H1 (cell line): ENCODE measurements at regions not wholly inside any gene's neighbourhood (a gene's known extent, or its start where the extent isn't known, plus 50 kb on each side); places are given as distances from the start of the nearest gene placed in this dataset.

Experiments
- CTCF ChIA-PET: fragments of 300-600 bp; sonication (Branson Sonifier 250); formaldehyde crosslinking; loops from one replicate; lab custom pipeline; 2021; ENCODE audit not compliant: partially characterized antibody; lab: Charles Lee
- POLR2A ChIA-PET: fragments of 300-600 bp; sonication (Branson Sonifier 250); formaldehyde crosslinking; loops from one replicate; lab custom pipeline; 2021; ENCODE audit warnings: inconsistent platforms; ENCODE audit not compliant: partially characterized antibody; lab: Charles Lee
- DNase-seq, 2 experiments: peaks; one replicate each; pipeline versions ENCODE4 v3.0.0 to v3.0.0-alpha.2; 2010 to 2022; ENCODE audit warnings: low spot score in 2 of 2, low read depth in 1 of 2, mixed read lengths in 1 of 2
- FAIRE-seq: peaks from 2 replicates; lab custom pipeline; 2011; peaks lifted over from hg19 to GRCh38; lab: Jason Lieb, UNC
- H2AFZ ChIP-seq: 2 replicates; pipeline ENCODE4 v1.8.1; 2012; ENCODE audit warnings: low read length, inconsistent platforms
- H2AK5ac ChIP-seq: 2 replicates; pipeline ENCODE4 v1.6.1; 2013; ENCODE audit warnings: low read depth, low read length
- H2BK120ac ChIP-seq: replicated peaks from 2 replicates; pipeline ENCODE3; 2013; ENCODE audit warnings: low read depth, low read length, inconsistent platforms
- H2BK12ac ChIP-seq: 2 replicates; pipeline ENCODE4 v1.6.1; 2013; ENCODE audit warnings: low read depth, low read length
- H2BK15ac ChIP-seq: 2 replicates; pipeline ENCODE4 v1.6.1; 2013; ENCODE audit warnings: low read length
- H2BK20ac ChIP-seq: 2 replicates; pipeline ENCODE4 v1.6.1; 2013; ENCODE audit warnings: low read length
- H2BK5ac ChIP-seq: 2 replicates; pipeline ENCODE4 v1.6.1; 2013; ENCODE audit warnings: low read depth, low read length
- H3K14ac ChIP-seq: 2 replicates; pipeline ENCODE4 v1.6.1; 2013; ENCODE audit warnings: inconsistent platforms; ENCODE audit not compliant: insufficient read length
- H3K18ac ChIP-seq: 2 replicates; pipeline ENCODE4 v1.6.1; 2013; ENCODE audit warnings: low read length; ENCODE audit errors: extremely low read depth
- H3K23ac ChIP-seq: 2 replicates; pipeline ENCODE4 v1.6.1; 2013; ENCODE audit warnings: inconsistent platforms; ENCODE audit not compliant: insufficient read length
- H3K23me2 ChIP-seq: 2 replicates; pipeline ENCODE4 v1.6.1; 2013; ENCODE audit warnings: low read depth, low read length
- H3K27ac ChIP-seq: 2 replicates; pipeline ENCODE4 v1.6.1; 2011; ENCODE audit warnings: low read depth, low read length, inconsistent platforms
- H3K27me3 ChIP-seq, 4 experiments: replicated peaks in 1 of 4; 1 replicate in 1 of 4; 2 replicates in 3 of 4; pipeline versions ENCODE4 v1.6.1 to v1.8.1; 2011 to 2013; ENCODE audit warnings: low read length in 3 of 4, mild to moderate bottlenecking in 3 of 4, inconsistent platforms in 2 of 4, mixed read lengths in 2 of 4, moderate library complexity in 1 of 4; ENCODE audit not compliant: control insufficient read depth in 3 of 4, insufficient read depth in 3 of 4; ENCODE audit errors: extremely low read depth in 1 of 4
- H3K36me3 ChIP-seq, 4 experiments: 2 replicates each; pipeline versions ENCODE4 v1.6.1 to v1.8.1; 2011 to 2013; ENCODE audit warnings: mild to moderate bottlenecking in 4 of 4, low read length in 3 of 4, moderate library complexity in 2 of 4, control low read depth in 1 of 4, inconsistent platforms in 1 of 4; ENCODE audit not compliant: insufficient read depth in 4 of 4, control insufficient read depth in 2 of 4
- H3K4ac ChIP-seq: replicated peaks from 2 replicates; pipeline ENCODE3; 2013; ENCODE audit warnings: low read length, low read depth, mixed read lengths, inconsistent platforms; ENCODE audit not compliant: insufficient read length
- H3K4me1 ChIP-seq, 4 experiments: replicated peaks in 1 of 4; 1 replicate in 1 of 4; 2 replicates in 3 of 4; pipeline versions ENCODE4 v1.6.1 to v1.8.1; 2011 to 2013; ENCODE audit warnings: low read length in 3 of 4, inconsistent platforms in 2 of 4, mixed read lengths in 1 of 4; ENCODE audit not compliant: insufficient read depth in 4 of 4, control insufficient read depth in 3 of 4
- H3K4me2 ChIP-seq, 2 experiments: 2 replicates each; pipeline versions ENCODE4 v1.6.1 to v1.8.1; 2011 to 2013; ENCODE audit warnings: low read depth in 2 of 2, low read length in 2 of 2, control low read depth in 1 of 2, inconsistent platforms in 1 of 2, mild to moderate bottlenecking in 1 of 2; ENCODE audit not compliant: insufficient read depth in 1 of 2
- H3K4me3 ChIP-seq, 4 experiments: fragments of 200-600, 300-600 bp in 1 of 4; sonication (generic), shearing (Covaris generic), sonication (Bioruptor Twin) in 1 of 4; 2 replicates each; pipeline versions ENCODE4 v1.5.1 to v1.8.1; 2011 to 2016; ENCODE audit warnings: low read length in 4 of 4, low read depth in 3 of 4, control low read depth in 2 of 4, inconsistent platforms in 2 of 4, mild to moderate bottlenecking in 2 of 4, mixed read lengths in 1 of 4, moderate library complexity in 1 of 4; ENCODE audit not compliant: insufficient read depth in 2 of 4; ENCODE audit errors: extremely low read depth in 1 of 4
- H3K56ac ChIP-seq: replicated peaks from 2 replicates; pipeline ENCODE3; 2013; ENCODE audit warnings: low read depth, mild to moderate bottlenecking, mixed read lengths, low read length, inconsistent platforms; ENCODE audit not compliant: insufficient read length
- H3K79me1 ChIP-seq: 2 replicates; pipeline ENCODE4 v1.6.1; 2013; ENCODE audit warnings: low read depth, low read length, control low read depth
- H3K79me2 ChIP-seq, 2 experiments: 2 replicates each; pipeline versions ENCODE4 v1.6.1 to v1.8.1; 2012 to 2013; ENCODE audit warnings: low read length in 2 of 2, mild to moderate bottlenecking in 2 of 2, inconsistent platforms in 1 of 2; ENCODE audit not compliant: insufficient read depth in 2 of 2, control insufficient read depth in 1 of 2
- H3K9ac ChIP-seq, 4 experiments: replicated peaks in 1 of 4; 1 replicate in 1 of 4; 2 replicates in 3 of 4; pipeline versions ENCODE4 v1.6.1 to v1.8.1; 2011 to 2013; ENCODE audit warnings: low read depth in 3 of 4, low read length in 3 of 4, control low read depth in 2 of 4, mild to moderate bottlenecking in 2 of 4, moderate library complexity in 2 of 4, inconsistent platforms in 1 of 4; ENCODE audit errors: extremely low read depth in 1 of 4
- H3K9me3 ChIP-seq, 2 experiments: 2 replicates each; pipeline versions ENCODE4 v1.6.1 to v1.8.1; 2012 to 2013; ENCODE audit warnings: mild to moderate bottlenecking in 2 of 2, moderate library complexity in 2 of 2, control low read depth in 1 of 2, inconsistent platforms in 1 of 2, low read depth in 1 of 2, low read length in 1 of 2, mixed read lengths in 1 of 2; ENCODE audit not compliant: insufficient read depth in 2 of 2
- H4K20me1 ChIP-seq, 2 experiments: replicated peaks in 1 of 2; 2 replicates each; pipeline versions ENCODE3 to v1.8.1; 2011 to 2013; ENCODE audit warnings: inconsistent platforms in 2 of 2, low read length in 2 of 2, mild to moderate bottlenecking in 1 of 2; ENCODE audit not compliant: insufficient read depth in 2 of 2, control insufficient read depth in 1 of 2
- H4K5ac ChIP-seq: 2 replicates; pipeline ENCODE4 v1.6.1; 2013; ENCODE audit warnings: low read length, low read depth, mixed read lengths, inconsistent platforms; ENCODE audit not compliant: insufficient read length
- H4K8ac ChIP-seq: 2 replicates; pipeline ENCODE4 v1.8.0; 2013; ENCODE audit warnings: mild to moderate bottlenecking, moderate library complexity, low read length, inconsistent platforms; ENCODE audit not compliant: insufficient read depth; ENCODE audit errors: extremely low read depth
- H4K91ac ChIP-seq: replicated peaks from 2 replicates; pipeline ENCODE3; 2013; ENCODE audit warnings: low read length, mixed read lengths, inconsistent platforms; ENCODE audit not compliant: insufficient read length
- HDAC6 ChIP-seq: IDR thresholded peaks from one replicate; pipeline ENCODE4 v1.7.1; 2012; ENCODE audit warnings: low read depth, mild to moderate bottlenecking, inconsistent platforms, low read length, moderate library complexity
- WGBS, 2 experiments: shearing (Covaris generic) in 1 of 2; methylation state at CpG; one replicate each; pipeline versions ENCODE4 v1.1.6 to v1.1.7; 2013 to 2015; ENCODE audit warnings: low lambda C conversion rate in 2 of 2, mixed read lengths in 2 of 2, inconsistent platforms in 1 of 2, low coverage in 1 of 2, missing lambda C conversion rate in 1 of 2; ENCODE audit not compliant: insufficient replicate concordance in 2 of 2, insufficient coverage in 1 of 2, insufficient read length in 1 of 2; ENCODE audit errors: extremely low coverage in 1 of 2, missing lambda C conversion rate in 1 of 2; 5-methylcytosine and 5-hydroxymethylcytosine counted together

GRCh38 chr10:78921895-78922294 lies 146.9 kb upstream of the ZMIZ1 start:
- DNase-seq (no peak), FAIRE-seq (no peak)
- Histone ChIP-seq H2BK15ac (no peak overlapping the region), H3K27me3 (no peaks in the 10 kb centered on the region; a peak in 1 of 7 replicates), H3K56ac (no peak overlapping the region), H4K20me1 (peaks cover 0 to 2% of the 10 kb centered on the region in 2 experiments), H2BK5ac (no peak overlapping the region), H3K23ac (no peak overlapping the region), H2BK120ac (no peak overlapping the region), H3K79me1 (no peaks in the 10 kb centered on the region), H3K18ac (no peak overlapping the region), H3K4me2 (no peak overlapping the region), H4K8ac (no peak overlapping the region), H3K4me3 (no peak overlapping the region), H3K36me3 (no peaks in the 10 kb centered on the region), H3K4me1 (peaks cover 0 to 8% (median 5%) of the 10 kb centered on the region in 4 experiments; a peak in 5 of 7 replicates), H4K91ac (no peak overlapping the region), H3K27ac (no peak overlapping the region), H3K4ac (no peak overlapping the region), H3K23me2 (no peaks in the 10 kb centered on the region; the same call in 1 of the 2 replicates), H2BK12ac (no peak overlapping the region), H2BK20ac (no peak overlapping the region), H3K14ac (no peak overlapping the region), H2AFZ (no peak overlapping the region), H2AK5ac (no peak overlapping the region), H3K9me3 (no peaks in the 10 kb centered on the region), H3K9ac (no peak overlapping the region), H3K79me2 (no peaks in the 10 kb centered on the region), H4K5ac (no peak overlapping the region)
- WGBS, 2 experiments = 98% methylated on average over 3 of the region's 3 CpGs; no CpG with 5 or more reads in 1 of the 2 experiments
- TF ChIP-seq HDAC6 = no peak
- CTCF ChIA-PET = interaction anchor here (1.2 to 2.2 kb wide), 3 partner anchors 16 to 274 kb away, joined by 3 to 6 read pairs (median 4); no protein-coding TSS in a partner anchor
- POLR2A ChIA-PET = interaction anchor here (0.7 kb wide), 1 partner anchor 15 kb away, joined by 3 read pairs; no protein-coding TSS in a partner anchor
